ENCODE measurements at regions not wholly inside any gene's neighbourhood (a gene's known extent, or its start where the extent isn't known, plus 50 kb on each side); places are given as distances from the start of the nearest gene placed in this dataset.

GRCh38 chr21:28675331-28676041 is 317.2 kb downstream of the LTN1 start:
- no peak for TF ChIP-seq POLR2A (IDR thresholded peaks at IDR 0.05)
- no peak for TF ChIP-seq CTCF (IDR thresholded peaks at IDR 0.05)

All from vagina (tissue), 2 donors.